ENCODE measurements at regions not wholly inside any gene's neighbourhood (a gene's known extent, or its start where the extent isn't known, plus 50 kb on each side); places are given as distances from the start of the nearest gene placed in this dataset.

DNA sequence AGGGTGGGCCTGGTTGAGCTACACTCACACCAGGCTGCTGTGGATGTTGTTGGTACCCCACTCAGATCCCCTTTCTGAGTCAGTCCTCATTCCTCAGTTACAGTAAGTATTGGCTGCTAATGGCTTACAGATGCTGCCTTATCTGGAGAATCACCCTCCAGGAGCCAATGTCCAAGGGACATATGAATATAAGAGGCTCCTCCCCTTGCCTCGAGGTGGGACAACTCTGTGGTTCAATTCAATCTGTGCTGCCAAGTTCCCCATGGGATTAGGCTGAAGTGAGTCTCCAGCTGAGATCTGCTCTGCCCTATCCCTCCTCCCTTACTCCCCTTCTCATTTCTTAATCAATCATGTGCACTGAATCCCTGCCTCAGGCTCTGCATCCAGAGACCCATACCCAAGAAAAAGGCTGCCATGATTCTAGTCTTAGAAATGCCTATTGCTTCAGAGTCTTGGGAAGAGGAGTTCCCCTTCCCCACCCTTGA lies 168.8 kb upstream of the SYT13 start:
- TF ChIP-seq CTCF (CRISPR knock-in tag; IDR thresholded peaks at IDR 0.05) (no peak), SP1 (IDR thresholded peaks at IDR 0.05) (no peak), SP1 (CRISPR knock-in tag; IDR thresholded peaks at IDR 0.05) (no peak), ZNF138 (CRISPR knock-in tag; IDR thresholded peaks at IDR 0.05; ENCODE audit: low read depth) (no peak), STAG1 (CRISPR knock-in tag; IDR thresholded peaks at IDR 0.05) (no peak), BCL6 (CRISPR knock-in tag; IDR thresholded peaks at IDR 0.05) (no peak), YY1 (IDR thresholded peaks at IDR 0.05; ENCODE audit: insufficient read depth, insufficient replicate concordance, low read depth, low read length) (no peak), ZBTB46 (CRISPR knock-in tag; IDR thresholded peaks at IDR 0.05; ENCODE audit: borderline replicate concordance) (no peak), TGIF2 (CRISPR knock-in tag; IDR thresholded peaks at IDR 0.05) (no peak), RAD21 (CRISPR knock-in tag; IDR thresholded peaks at IDR 0.05) (no peak), SUZ12 (IDR thresholded peaks at IDR 0.05; ENCODE audit: low read depth, low read length) (no peak), HDAC2 (CRISPR knock-in tag; IDR thresholded peaks at IDR 0.05) (no peak)
- TF ChIP-seq, protein P1, sequence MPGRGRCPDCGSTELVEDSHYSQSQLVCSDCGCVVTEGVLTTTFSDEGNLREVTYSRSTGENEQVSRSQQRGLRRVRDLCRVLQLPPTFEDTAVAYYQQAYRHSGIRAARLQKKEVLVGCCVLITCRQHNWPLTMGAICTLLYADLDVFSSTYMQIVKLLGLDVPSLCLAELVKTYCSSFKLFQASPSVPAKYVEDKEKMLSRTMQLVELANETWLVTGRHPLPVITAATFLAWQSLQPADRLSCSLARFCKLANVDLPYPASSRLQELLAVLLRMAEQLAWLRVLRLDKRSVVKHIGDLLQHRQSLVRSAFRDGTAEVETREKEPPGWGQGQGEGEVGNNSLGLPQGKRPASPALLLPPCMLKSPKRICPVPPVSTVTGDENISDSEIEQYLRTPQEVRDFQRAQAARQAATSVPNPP (CRISPR knock-in tag; IDR thresholded peaks at IDR 0.05), result no peak
